GM18870 (cell line): ENCODE measurements at regions not wholly inside any gene's neighbourhood (a gene's known extent, or its start where the extent isn't known, plus 50 kb on each side); places are given as distances from the start of the nearest gene placed in this dataset.

ENCODE experiments used
- ATAC-seq: cut with Tn5 transposase; IDR thresholded peaks from one replicate; pipeline ENCODE4 v1.9.1; 2021; ENCODE audit warnings: moderate library complexity; ENCODE audit not compliant: unreplicated experiment

DNA sequence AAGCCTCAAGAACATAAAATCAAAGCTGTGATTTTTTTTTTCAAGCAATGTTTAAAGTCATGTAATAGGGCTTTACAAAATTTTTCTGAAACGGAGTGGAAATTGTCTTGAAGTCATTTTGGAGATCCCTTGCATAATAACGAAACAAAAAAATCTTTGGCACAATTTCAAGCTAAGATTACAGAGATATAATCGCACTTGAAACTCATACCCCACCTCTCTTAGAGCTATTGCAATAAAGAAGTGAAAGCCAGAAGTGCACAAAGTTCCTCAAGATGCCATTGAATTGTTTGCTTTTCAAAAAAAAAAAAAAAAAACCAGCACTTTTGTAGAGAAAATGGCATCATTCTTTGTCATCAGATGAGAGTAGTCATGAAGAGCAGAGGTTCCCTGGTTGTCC, 152.3 kb downstream of the PAX3 start:
- ATAC-seq = no peak

GRCh38 chr2:222142027-222142426, 156.8 kb downstream of the PAX3 start:
- ATAC-seq = no peak

GRCh38 chr2:222136106-222136630, 162.6 kb downstream of the PAX3 start:
- ATAC-seq = no peak

DNA sequence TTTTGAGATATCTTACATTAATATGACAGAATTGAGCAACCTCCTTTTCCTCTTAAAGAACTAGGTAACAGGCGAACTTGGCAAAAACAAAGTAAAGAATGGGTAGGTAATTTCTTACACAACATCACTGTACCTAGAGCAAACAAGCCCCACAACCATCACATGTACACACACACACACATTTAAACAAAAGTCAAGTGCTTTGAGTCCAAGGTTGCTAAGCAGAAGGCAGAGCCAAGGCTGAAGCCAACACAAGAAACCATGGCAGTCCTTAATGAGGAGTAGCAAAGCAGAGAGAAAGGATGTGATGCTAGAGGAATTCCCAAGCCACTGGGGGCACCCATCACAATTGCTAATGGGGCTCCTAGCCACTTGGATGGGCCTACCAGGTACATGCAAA, 164.1 kb downstream of the PAX3 start:
- ATAC-seq = no peak

- ATAC-seq = no peak
Observed at GRCh38 chr2:222133897-222134296, 164.9 kb downstream of the PAX3 start.

GRCh38 chr2:222130855-222131254, 167.9 kb downstream of the PAX3 start:
- no peak for ATAC-seq

DNA sequence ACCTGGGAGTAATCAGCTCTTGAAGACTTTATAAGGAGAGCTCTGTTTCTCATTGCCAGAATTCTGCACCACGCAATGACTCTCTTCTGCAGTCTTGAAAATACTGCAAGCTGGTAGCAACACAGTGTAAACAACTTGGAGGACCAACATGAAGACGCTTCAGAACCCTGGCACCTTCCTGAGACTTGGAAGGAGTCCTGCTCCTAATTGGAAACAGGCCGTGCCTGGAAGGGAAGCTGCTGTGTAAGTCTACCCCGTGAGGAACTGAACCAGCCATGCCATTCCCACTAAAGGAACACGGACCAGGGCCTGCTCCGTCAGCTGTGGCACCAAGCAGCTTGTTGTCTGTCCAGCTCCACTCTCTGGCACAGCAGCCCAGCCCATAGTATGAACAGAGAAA, 171.1 kb downstream of the PAX3 start:
- ATAC-seq = no peak

DNA sequence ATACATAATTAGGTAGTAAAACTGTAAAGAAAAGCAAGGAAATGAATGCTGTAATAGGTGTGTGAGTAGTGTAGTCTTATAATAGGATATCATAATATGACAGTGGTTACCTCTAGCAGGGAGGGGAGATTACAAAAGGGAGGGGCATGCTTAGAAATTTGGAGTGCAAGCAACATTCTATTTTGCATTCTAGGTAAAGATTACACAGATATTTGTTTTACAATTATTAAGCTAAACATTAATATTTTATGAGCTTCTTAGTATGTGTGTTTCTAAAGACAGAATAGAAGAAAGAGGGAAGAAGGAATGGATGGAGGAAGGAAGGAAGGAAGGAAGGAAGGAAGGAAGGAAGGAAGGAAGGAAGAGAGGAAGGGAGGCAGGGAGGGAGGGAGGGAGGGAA, 177.9 kb downstream of the PAX3 start:
- no peak for ATAC-seq

GRCh38 chr2:222115296-222115695, 183.5 kb downstream of the PAX3 start:
- no peak for ATAC-seq

DNA sequence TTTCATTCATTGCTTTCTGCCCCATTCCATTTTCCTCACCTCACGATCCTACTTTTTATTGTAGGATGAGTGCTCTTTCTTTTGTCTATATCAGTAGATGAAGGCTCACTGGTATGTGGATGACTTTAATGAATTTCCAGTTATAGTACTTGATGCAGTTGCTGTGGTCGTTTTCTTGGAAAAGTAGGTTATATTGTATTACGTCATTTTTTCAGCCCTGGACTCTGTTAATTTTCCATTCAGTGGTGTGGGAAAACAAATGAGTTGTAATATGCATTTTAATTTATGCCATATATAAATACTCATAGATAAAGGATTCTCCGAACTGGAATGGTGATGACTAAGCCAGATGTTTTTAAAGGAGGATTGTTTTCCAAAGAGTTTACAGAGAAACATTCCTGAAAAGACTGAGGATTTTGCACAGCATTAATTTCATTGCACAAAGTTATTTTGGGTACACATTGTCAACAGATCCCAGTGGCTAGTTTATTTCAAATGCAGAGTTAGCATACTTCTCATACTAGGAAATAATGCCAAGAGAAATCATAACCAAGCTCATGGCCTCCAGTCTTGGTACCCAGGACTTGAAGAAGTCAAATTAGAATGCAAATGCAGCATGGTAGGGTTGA, 189.7 kb downstream of the PAX3 start:
- no peak for ATAC-seq

- ATAC-seq = no peak
Observed at GRCh38 chr2:222108497-222108896, 190.3 kb downstream of the PAX3 start.

GRCh38 chr2:222105046-222105445, 193.8 kb downstream of the PAX3 start:
- ATAC-seq = no peak

- no peak for ATAC-seq
Observed at GRCh38 chr2:222102575-222103349, 196.0 kb downstream of the PAX3 start.

- no peak for ATAC-seq
Observed at GRCh38 chr2:222100704-222101699, 197.8 kb downstream of the PAX3 start.

- no peak for ATAC-seq
Observed at GRCh38 chr2:222088561-222088960, 210.2 kb downstream of the PAX3 start.

GRCh38 chr2:222087998-222088397, 210.8 kb downstream of the PAX3 start:
- ATAC-seq = no peak

- ATAC-seq = no peak
Observed at GRCh38 chr2:222082201-222082600, 216.6 kb downstream of the PAX3 start.

DNA sequence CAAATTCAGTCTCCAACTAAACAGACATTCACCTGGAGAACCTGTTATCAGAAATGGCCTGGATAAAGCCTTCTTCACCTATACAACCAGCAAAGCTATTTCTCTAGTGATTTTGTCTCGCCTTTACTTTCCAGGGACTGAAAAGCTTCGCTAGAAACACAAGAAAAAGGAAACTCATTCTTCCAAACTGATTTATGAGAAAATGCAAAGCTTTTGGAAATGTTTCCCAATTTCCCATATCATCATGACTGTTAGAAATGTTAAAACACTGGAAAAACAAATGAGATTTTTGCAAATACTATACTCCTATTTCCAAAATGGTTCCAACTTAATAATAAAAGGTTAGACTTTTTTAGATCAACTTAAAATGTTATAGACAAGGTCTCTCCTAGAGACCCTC, 218.7 kb downstream of the PAX3 start:
- no peak for ATAC-seq

- ATAC-seq = no peak
Observed at GRCh38 chr2:222076973-222077690, 221.7 kb downstream of the PAX3 start.

DNA sequence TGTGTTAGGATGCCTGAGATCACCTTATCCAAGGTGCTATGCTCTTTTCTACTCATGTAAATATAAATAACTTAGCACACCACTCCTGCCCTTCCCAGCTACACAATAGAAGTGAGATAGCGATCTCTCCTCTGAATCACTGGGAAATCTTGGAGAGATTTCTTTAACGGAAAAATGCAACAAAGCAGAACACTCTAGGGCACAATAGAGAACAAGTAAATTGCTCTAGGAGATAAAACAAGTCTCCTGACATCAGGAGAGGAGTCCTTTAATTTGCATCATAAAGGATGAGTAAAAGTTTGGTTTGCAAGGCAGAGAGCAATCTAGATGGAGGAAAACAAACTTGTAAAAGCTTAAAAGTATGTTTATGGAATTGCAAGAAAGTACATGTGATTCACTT, 224.1 kb downstream of the PAX3 start:
- no peak for ATAC-seq

DNA sequence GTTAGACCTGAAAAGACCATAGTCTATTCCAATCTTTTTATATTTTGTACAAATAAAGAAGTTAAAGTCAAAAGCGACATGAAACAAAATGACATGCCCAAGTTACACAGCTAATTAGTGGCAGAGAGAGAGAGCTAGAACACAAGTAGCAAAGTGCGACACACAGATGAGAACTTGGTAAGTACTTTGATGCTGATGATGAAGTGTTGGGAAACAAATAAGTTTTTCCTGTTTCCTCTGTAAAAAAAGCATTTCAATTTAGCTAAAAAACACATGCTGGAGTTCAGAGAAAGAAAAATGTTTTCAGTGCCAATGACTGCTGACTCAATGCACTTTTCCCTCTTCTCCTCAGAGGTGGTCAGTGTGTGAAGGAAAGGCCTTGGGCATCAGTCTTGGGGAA, 226.9 kb downstream of the PAX3 start:
- ATAC-seq = no peak
